HG03378 (cell line): ENCODE measurements at regions not wholly inside any gene's neighbourhood (a gene's known extent, or its start where the extent isn't known, plus 50 kb on each side); places are given as distances from the start of the nearest gene placed in this dataset.

ENCODE experiments used
- ATAC-seq: cut with Tn5 transposase; IDR thresholded peaks from one replicate; pipeline ENCODE4 v1.9.1; 2021; ENCODE audit warnings: mild to moderate bottlenecking, moderate library complexity; ENCODE audit not compliant: unreplicated experiment

- no peak for ATAC-seq
Measured at GRCh38 chr12:19855851-19856250, 416.6 kb downstream of the AEBP2 start.

DNA sequence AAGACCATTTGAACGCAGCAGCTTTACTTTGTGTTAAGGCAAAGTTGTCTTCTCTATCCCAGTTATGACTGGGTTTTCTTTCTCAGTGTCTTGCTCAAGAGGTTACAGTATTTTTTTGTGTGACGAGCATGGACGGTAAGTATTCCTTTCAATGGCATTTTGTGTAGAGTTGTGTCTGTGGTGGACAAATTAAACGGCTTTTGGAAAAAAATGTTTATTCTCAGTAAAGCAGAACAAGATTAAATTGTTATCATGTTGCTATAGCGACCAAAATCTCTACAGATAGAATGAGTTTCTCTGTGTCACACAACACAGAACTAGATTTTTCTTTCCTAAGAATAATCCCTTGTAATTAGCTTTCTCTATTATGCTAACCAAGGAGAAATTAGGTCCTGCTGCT, 417.1 kb downstream of the AEBP2 start:
- no peak for ATAC-seq

- no peak for ATAC-seq
Measured at GRCh38 chr12:19857204-19857603, 417.9 kb downstream of the AEBP2 start.

GRCh38 chr12:19867151-19867550, 427.9 kb downstream of the AEBP2 start:
- ATAC-seq = no peak

DNA sequence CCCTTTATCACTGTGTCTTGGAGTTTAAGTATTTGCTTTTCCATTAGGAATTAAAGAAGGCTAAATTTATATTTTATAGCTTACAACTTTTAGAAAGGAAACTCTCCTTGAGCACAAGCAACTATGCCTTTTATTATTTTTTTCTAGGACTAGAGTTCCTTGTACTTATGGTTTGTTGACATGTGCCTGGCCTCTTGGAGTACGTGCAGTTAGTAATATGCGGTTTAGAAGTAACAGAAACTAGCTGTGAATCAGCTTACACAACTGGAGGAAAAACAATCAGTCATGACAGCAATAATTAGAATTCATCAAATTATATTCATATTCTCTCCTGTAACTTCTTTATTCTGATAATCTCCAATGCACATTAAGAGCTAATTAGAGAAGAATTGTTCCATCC, 428.7 kb downstream of the AEBP2 start:
- no peak for ATAC-seq

DNA sequence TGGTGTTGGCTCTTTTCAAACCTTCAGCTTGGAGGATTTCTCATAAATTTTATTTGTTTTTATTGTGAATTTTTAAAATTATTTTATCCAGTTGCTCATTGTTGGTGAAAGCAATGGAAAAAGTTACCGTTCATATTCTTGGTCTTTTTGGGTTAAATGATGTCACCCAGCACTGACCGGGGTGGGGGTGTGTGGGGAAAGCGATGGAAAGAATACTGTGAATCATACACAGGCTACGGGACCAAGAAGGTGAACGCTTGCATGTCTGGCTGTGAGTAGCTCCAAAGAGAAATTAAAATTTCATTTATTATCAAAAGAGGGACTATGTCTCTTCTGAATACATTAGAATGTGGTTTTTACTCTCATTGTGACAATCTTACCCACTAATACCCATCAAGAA, 430.1 kb downstream of the AEBP2 start:
- no peak for ATAC-seq

DNA sequence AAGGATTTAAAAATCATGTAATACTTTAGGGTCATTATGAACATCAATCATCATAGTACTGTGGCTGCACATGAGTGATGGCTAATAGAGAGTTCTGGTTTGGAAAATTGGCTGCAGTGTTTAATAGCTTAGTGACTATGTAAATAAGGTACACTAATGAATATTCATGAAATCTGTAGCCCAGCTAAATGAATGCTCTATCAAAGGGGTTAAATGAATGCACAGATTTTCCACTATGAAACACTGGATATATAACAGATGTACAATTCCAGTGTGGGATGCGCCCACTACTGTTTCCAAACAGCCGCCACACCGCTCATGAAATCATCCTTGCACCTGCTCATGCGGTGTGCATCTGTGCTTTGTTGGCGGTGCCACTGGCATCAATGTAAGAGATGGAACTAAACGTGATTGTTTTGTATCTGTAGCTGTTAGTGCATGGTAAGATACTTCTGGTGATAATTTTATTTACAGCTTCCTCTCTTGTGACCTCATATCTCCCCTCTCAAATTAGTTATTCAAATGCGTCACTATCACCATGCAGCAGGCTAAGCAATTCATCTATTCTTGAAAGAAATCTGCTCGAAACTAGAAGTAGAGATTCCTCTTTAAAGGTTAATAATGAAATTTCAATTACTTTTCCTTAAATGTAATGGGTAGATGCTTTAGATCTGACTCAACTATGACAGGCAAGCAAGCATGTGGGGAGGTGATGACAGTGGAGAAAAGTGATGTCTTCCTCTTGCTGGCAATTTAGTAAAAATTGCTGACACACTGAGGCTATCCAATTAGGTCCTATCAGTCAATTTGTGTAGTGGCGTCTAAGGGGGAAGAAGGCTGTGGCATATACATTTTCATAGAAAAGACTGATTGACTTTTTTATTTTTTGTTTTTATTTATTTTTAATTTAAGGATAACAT, 433.6 kb downstream of the AEBP2 start:
- ATAC-seq = no peak

DNA sequence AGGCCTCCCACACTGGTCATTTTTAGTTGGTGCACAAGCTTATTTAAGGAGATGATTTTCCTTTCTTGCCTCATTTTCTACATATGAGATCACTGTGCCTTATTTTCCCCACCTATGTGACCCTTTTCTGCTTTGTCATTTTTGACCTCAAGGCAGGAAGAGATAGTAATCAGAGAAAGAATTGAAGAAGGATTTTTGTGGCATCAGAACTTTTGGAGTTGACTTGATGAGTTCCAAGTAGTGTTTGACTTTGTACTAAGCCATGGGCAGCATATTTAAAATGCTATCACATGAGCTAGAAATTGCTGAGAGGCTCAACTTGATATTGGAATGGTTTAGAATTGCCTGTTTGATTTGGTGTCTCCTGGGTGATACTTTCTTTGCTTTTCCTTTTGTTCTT, 440.8 kb downstream of the AEBP2 start:
- no peak for ATAC-seq

GRCh38 chr12:19880721-19881120, 441.4 kb downstream of the AEBP2 start:
- no peak for ATAC-seq

DNA sequence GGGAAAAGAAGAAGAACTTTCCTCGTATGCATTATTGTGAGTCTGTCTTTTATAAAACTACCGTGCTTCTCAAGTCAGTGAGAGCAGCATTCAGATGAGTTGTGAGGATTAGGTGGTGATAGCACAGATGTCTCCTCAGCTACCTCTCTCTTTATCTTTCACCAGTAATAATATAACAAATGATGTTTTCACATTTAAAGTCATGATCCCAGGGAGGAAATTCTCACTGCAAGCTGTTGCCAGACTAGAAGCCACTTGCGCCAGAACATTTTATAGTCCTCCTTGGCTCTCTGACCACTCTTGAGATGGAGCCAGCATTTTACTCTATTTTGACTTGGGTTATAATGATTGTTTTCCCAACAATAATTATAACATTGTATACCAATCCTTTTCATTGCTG, 443.1 kb downstream of the AEBP2 start:
- ATAC-seq = no peak

DNA sequence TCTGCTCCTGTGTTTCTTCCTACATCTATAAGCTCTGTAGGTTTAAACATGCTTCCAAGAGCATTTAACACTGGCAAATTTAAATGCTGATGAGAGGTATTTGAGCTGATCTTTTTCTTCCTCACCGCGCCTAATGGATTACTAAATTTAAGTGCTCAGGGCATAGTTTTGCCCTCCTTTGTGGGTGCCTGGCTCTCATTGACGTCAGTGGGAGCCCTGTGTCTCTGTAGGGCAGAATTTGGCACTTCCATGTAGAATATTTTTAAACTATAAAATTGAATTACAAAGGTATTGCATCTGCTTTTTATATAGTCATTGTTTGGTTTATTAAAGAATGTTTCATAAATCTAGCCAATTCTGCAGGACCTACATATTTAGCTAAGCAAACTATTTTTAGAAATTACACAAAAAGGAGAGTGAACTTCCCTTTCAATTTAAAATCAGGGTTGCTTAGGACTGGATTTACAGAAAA, 444.8 kb downstream of the AEBP2 start:
- ATAC-seq = no peak

- no peak for ATAC-seq
Measured at GRCh38 chr12:19885093-19885812, 446.0 kb downstream of the AEBP2 start.

- ATAC-seq = no peak
Measured at GRCh38 chr12:19886065-19886464, 446.8 kb downstream of the AEBP2 start.

GRCh38 chr12:19886639-19887064, 447.4 kb downstream of the AEBP2 start:
- ATAC-seq = no peak

- no peak for ATAC-seq
Measured at GRCh38 chr12:19890024-19890423, 450.7 kb downstream of the AEBP2 start.

DNA sequence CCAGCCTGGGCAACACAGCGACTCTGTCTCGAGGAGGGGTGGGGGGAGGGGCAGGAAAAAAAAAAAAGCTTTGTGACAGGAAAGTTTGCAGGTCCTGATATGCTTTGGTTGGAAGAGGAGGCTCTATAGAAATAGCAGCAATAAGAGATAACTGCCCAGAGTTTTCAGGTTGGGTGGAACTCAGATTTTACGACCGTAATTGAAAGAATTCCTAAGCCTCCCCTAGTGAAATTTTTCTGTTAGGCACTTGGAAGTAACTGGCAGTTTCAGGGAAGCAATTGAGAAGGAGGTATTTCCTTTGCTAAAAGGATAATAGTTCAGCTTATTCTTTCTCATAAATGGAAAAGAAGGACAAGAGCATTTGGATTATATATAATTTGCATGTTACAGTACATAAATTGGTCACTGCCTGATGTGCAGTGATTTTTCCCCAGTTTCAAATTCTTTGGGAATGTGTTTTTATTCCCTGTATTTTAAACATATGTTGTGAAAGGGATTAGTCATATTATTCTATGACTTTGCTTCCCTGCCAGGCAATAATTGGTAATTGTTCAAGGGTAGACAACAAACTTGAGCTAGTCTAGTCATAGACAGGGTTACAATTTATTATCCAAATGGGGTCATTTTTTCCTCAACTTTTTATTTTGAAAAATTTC, 452.8 kb downstream of the AEBP2 start:
- no peak for ATAC-seq

- no peak for ATAC-seq
Measured at GRCh38 chr12:19893514-19893913, 454.2 kb downstream of the AEBP2 start.

GRCh38 chr12:19894050-19894449, 454.8 kb downstream of the AEBP2 start:
- ATAC-seq = no peak

GRCh38 chr12:19894803-19895202, 455.5 kb downstream of the AEBP2 start:
- ATAC-seq = peak; percentile 82

- ATAC-seq = no peak
Measured at GRCh38 chr12:19895246-19896020, 456.1 kb downstream of the AEBP2 start.

DNA sequence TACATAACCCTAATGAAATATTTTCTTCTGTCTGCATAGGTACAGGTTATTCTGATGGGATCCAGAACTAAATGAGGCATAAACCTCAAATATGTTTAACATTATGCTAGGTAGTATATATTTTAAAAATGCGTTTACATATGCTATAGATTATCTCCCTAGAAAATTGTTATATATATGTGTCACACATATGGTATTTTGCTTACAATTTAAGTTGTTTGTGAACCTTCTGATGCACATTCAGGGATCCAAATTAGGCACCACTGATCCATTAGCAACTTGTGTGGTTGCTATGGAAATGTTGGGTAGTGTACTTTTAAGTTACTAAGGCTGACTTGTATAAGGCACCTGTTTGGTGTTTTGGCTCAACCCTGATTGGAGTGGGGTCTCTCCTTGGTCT, 456.7 kb downstream of the AEBP2 start:
- no peak for ATAC-seq
